Stomach (tissue), 4 donors: ENCODE measurements at regions not wholly inside any gene's neighbourhood (a gene's known extent, or its start where the extent isn't known, plus 50 kb on each side); places are given as distances from the start of the nearest gene placed in this dataset.

Experiments
- CTCF ChIP-seq, 7 experiments: fragments of 450-650 bp in 4 of 7; fragments of 200-600 bp in 3 of 7; sonication (generic) in 3 of 7; IDR thresholded peaks; one replicate each; pipeline ENCODE4 v1.5.1; 2016 to 2019; ENCODE audit warnings: antibody characterized with exemption in 7 of 7, control low read depth in 2 of 7, mild to moderate bottlenecking in 1 of 7
- POLR2A ChIP-seq, 4 donors: fragments of 450-650 bp; IDR thresholded peaks; one replicate each; pipeline ENCODE4 v1.6.1; 2016; ENCODE audit warnings: antibody characterized with exemption in 4 of 4, control low read depth in 2 of 4, mild to moderate bottlenecking in 1 of 4, moderate library complexity in 1 of 4
- POLR2AphosphoS5 ChIP-seq, 3 donors: sonication (generic); formaldehyde crosslinking; IDR thresholded peaks; one replicate each; pipeline ENCODE4 v1.6.1; 2016; ENCODE audit warnings: antibody characterized with exemption in 3 of 3

GRCh38 chr10:10960534-10960933 is 57.1 kb upstream of the CELF2 start:
- no peak for TF ChIP-seq POLR2A (IDR thresholded peaks at IDR 0.05)
- no peak for TF ChIP-seq POLR2AphosphoS5 (IDR thresholded peaks at IDR 0.05)
- TF ChIP-seq CTCF (IDR thresholded peaks at IDR 0.05) = no peak
